H1 (cell line): ENCODE measurements at regions not wholly inside any gene's neighbourhood (a gene's known extent, or its start where the extent isn't known, plus 50 kb on each side); places are given as distances from the start of the nearest gene placed in this dataset.

Experiments used
- JUND ChIP-seq: IDR thresholded peaks from 2 replicates; pipeline ENCODE4 v1.6.1; 2011; ENCODE audit warnings: mild to moderate bottlenecking, improper control_type of control experiment, low read length
- PHF8 ChIP-seq: fragments of 200-600 bp; sonication (generic); conservative IDR thresholded peaks from 2 replicates; pipeline ENCODE4 v1.7.1; 2012; ENCODE audit warnings: low read depth, mild to moderate bottlenecking, inconsistent platforms, low read length, moderate library complexity
- SIRT6 ChIP-seq: IDR thresholded peaks from one replicate; pipeline ENCODE4 v1.7.1; 2012; ENCODE audit warnings: low read length, inconsistent platforms
- SUZ12 ChIP-seq: fragments of 200-600 bp; sonication (generic); IDR thresholded peaks from 2 replicates; pipeline ENCODE4 v1.6.1; 2012; ENCODE audit warnings: mild to moderate bottlenecking, inconsistent platforms, low read length, moderate library complexity, mixed read lengths
- TCF12 ChIP-seq: IDR thresholded peaks from 2 replicates; pipeline ENCODE4 v1.6.1; 2011; ENCODE audit warnings: low read depth, mild to moderate bottlenecking, low read length

- TF ChIP-seq SUZ12 (no peak), JUND (no peak), TCF12 (no peak), SIRT6 (no peak), PHF8 (no peak)
Observed at GRCh38 chr12:105848286-105848685, 290.5 kb downstream of the NUAK1 start (continued).
